PFSK-1 (cell line): ENCODE measurements at regions not wholly inside any gene's neighbourhood (a gene's known extent, or its start where the extent isn't known, plus 50 kb on each side); places are given as distances from the start of the nearest gene placed in this dataset.

ENCODE experiments used
- FOXP2 ChIP-seq: optimal IDR thresholded peaks from 2 replicates; pipeline ENCODE3; 2011; ENCODE audit warnings: borderline replicate concordance, control low read depth, inconsistent platforms; ENCODE audit not compliant: insufficient read depth; ENCODE audit errors: extremely low read length, extremely low read depth
- POLR2AphosphoS5 ChIP-seq: IDR thresholded peaks from 2 replicates; pipeline ENCODE4 v1.6.1; 2012; ENCODE audit warnings: low read depth, mild to moderate bottlenecking, control low read depth, low read length, moderate library complexity
- REST ChIP-seq, 2 experiments: IDR thresholded peaks; 2 replicates each; pipeline versions ENCODE4 v1.6.1 to v1.8.0; 2011 to 2012; ENCODE audit warnings: low read depth in 2 of 2, low read length in 2 of 2, control low read depth in 1 of 2, inconsistent platforms in 1 of 2, mild to moderate bottlenecking in 1 of 2, moderate library complexity in 1 of 2; ENCODE audit not compliant: insufficient read depth in 1 of 2
- SIN3A ChIP-seq: IDR thresholded peaks from 2 replicates; pipeline ENCODE4 v1.6.1; 2012; ENCODE audit warnings: mild to moderate bottlenecking, low read length, moderate library complexity, borderline replicate concordance; ENCODE audit not compliant: insufficient read depth
- TAF1 ChIP-seq: IDR thresholded peaks from 2 replicates; pipeline ENCODE4 v1.6.1; 2012; ENCODE audit warnings: low read length, control low read depth, borderline replicate concordance; ENCODE audit not compliant: insufficient read depth

- no peak for TF ChIP-seq FOXP2
- TF ChIP-seq POLR2AphosphoS5, result no peak
- TF ChIP-seq REST (IDR thresholded peaks at IDR 0.05; ENCODE audit: insufficient read depth in 1 of 2, low read depth in 2 of 2, low read length in 2 of 2), result no peak
- TF ChIP-seq SIN3A, result no peak
- TF ChIP-seq TAF1, result no peak
Measured at GRCh38 chr17:70542876-70543275, 373.5 kb downstream of the KCNJ2 start.

DNA sequence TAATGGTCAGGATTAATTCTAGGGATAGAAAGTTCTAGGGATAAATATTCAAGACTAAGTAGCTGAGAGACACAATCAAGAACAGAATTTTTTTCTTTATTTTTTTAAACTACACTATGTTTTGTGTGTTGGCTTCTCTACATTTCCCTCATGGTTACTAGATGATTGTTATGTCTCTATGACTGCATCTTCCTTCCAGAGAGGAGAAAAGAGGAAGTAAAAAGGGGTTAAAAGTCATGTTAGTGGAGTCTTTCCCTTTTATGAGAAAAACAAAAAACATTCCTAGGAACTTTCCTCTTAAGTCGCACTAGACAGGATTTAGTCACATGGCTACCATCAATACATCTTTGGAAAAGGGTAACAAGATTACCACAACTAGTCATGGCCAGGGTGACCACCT is 375.0 kb downstream of the KCNJ2 start:
- TF ChIP-seq SIN3A (no peak), FOXP2 (no peak), POLR2AphosphoS5 (no peak), TAF1 (no peak), REST (IDR thresholded peaks at IDR 0.05; ENCODE audit: insufficient read depth in 1 of 2, low read depth in 2 of 2, low read length in 2 of 2) (no peak)

DNA sequence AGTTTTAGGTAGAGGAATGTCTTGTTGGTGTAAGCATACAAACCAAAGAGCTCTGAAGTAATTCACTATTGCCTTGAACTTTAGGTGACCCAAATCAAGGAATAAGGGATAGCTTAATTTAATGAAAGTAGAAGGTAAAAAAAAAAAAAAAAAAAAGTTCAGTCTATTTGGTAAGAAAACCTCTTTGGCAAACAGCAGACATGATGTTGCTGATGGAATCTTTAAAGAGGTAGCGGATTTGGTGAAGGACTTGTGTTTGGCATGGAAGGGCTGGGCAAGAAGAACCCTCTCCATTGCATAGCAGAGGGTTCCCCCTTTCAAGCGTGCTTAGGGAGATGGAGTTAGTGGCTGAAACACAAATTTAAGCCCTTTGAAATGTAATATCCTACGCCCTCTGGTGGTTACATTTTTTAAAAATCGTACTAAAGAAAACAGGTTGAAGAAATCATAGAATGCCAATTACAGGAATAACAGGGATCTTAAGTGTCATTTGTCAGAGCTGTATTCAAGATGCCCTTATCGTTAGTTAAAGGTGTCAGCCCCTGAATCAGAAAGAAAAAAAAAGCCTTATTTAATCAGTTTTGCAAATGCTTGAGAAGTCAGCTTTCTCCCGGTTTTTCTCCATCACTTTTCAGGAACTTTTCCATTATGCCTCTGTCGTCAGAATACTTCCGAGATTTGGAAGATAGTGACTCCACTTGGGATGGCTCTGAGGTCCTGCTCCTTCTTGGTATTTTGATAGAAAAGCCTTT is 383.1 kb downstream of the KCNJ2 start:
- no peak for TF ChIP-seq REST (IDR thresholded peaks at IDR 0.05; ENCODE audit: insufficient read depth in 1 of 2, low read depth in 2 of 2, low read length in 2 of 2)
- no peak for TF ChIP-seq SIN3A
- TF ChIP-seq TAF1, result no peak
- TF ChIP-seq POLR2AphosphoS5, result no peak
- TF ChIP-seq FOXP2, result no peak

DNA sequence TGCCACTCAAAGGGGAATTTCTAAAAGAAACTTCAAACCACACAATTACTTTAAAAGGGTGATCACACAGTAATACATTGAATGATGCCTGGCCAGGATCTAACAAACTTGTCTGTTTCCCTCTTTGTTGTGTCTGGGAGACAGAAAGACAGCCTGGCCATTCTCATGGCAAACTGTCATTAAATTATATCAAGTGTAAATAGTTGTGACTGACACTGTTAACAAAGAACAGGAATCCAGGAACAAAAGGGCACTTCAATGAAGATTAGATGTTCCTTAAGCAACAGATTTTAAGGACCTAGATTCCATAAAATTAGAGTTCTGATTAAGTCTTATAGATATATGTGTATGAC is 383.6 kb downstream of the KCNJ2 start:
- TF ChIP-seq REST (IDR thresholded peaks at IDR 0.05; ENCODE audit: insufficient read depth in 1 of 2, low read depth in 2 of 2, low read length in 2 of 2) (no peak), TAF1 (no peak), SIN3A (no peak), POLR2AphosphoS5 (no peak), FOXP2 (no peak)
